PFSK-1 (cell line): ENCODE measurements at regions not wholly inside any gene's neighbourhood (a gene's known extent, or its start where the extent isn't known, plus 50 kb on each side); places are given as distances from the start of the nearest gene placed in this dataset.

Source experiments
- POLR2AphosphoS5 ChIP-seq: IDR thresholded peaks from 2 replicates; pipeline ENCODE4 v1.6.1; 2012; ENCODE audit warnings: low read depth, mild to moderate bottlenecking, control low read depth, low read length, moderate library complexity
- TAF1 ChIP-seq: IDR thresholded peaks from 2 replicates; pipeline ENCODE4 v1.6.1; 2012; ENCODE audit warnings: low read length, control low read depth, borderline replicate concordance; ENCODE audit not compliant: insufficient read depth

DNA sequence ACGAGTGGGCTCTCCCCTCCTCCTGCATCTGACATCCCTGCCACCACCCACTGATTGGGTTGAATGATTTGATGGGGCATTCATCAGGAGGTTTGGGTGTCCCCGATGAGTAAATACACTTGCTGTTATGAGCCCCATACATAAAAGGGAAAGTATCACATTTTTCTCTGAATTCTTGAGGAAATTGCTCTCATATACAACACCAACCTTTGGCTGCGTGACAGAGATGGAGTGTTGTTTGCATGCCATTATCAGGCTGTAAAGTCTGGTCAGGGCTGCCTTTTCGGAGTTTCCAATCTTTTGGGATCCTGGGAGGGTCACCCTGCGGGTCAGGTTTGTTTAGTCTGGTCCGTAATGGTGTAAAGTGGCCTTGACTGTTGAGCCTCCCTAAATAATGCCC is 227.9 kb upstream of the SPRED2 start:
- TF ChIP-seq POLR2AphosphoS5, result no peak
- TF ChIP-seq TAF1, result no peak
